Osteoblast (primary cell): ENCODE measurements at regions not wholly inside any gene's neighbourhood (a gene's known extent, or its start where the extent isn't known, plus 50 kb on each side); places are given as distances from the start of the nearest gene placed in this dataset.
"Not testable (repeated sequence)": the region's sequence is repeated elsewhere in the genome, so short reads cannot be mapped to it uniquely, and the experiment has no call there.

Experiments used
- DNase-seq: peaks from one replicate; pipeline ENCODE4 v3.0.0; 2011; ENCODE audit warnings: low spot score, mixed read lengths; ENCODE audit not compliant: insufficient read length; ENCODE audit errors: missing footprints
- H2AFZ ChIP-seq: 2 replicates; pipeline ENCODE4 v1.6.0; 2011; ENCODE audit warnings: mild to moderate bottlenecking, low read length
- H3K27ac ChIP-seq: 2 replicates; pipeline ENCODE4 v1.5.1; 2011; ENCODE audit warnings: mild to moderate bottlenecking, low read depth, low read length, moderate library complexity
- H3K27me3 ChIP-seq: 2 replicates; pipeline ENCODE4 v1.6.0; 2012; ENCODE audit warnings: mild to moderate bottlenecking, control low read depth, inconsistent platforms, low read length, moderate library complexity; ENCODE audit not compliant: insufficient read depth
- H3K36me3 ChIP-seq: 2 replicates; pipeline ENCODE4 v1.5.1; 2011; ENCODE audit warnings: mild to moderate bottlenecking, low read length, control low read depth, moderate library complexity; ENCODE audit not compliant: insufficient read depth
- H3K4me1 ChIP-seq: 2 replicates; pipeline ENCODE4 v1.5.1; 2011; ENCODE audit warnings: mild to moderate bottlenecking, low read length, control low read depth, moderate library complexity; ENCODE audit not compliant: insufficient read depth
- H3K4me2 ChIP-seq: 2 replicates; pipeline ENCODE4 v1.6.0; 2011; ENCODE audit warnings: mild to moderate bottlenecking, low read length; ENCODE audit not compliant: insufficient read depth
- H3K4me3 ChIP-seq: fragments of 200-600 bp; sonication (generic); 3 replicates; pipeline ENCODE4 v1.5.1; 2012; ENCODE audit warnings: mild to moderate bottlenecking, low read length, inconsistent platforms; ENCODE audit not compliant: insufficient read depth
- H3K79me2 ChIP-seq: 2 replicates; pipeline ENCODE4 v1.6.0; 2012; ENCODE audit warnings: mild to moderate bottlenecking, low read length, control low read depth, inconsistent platforms; ENCODE audit not compliant: insufficient read depth
- H3K9me3 ChIP-seq: 2 replicates; pipeline ENCODE4 v1.5.1; 2011; ENCODE audit warnings: low read depth, low read length, control low read depth
- H4K20me1 ChIP-seq: 2 replicates; pipeline ENCODE4 v1.6.0; 2012; ENCODE audit warnings: mild to moderate bottlenecking, low read length, control low read depth; ENCODE audit not compliant: insufficient read depth
- TF ChIP-seq, protein P1 (sequence below): IDR thresholded peaks from 2 replicates; pipeline ENCODE4 v1.5.1; 2011; ENCODE audit warnings: mild to moderate bottlenecking, low read depth, low read length, moderate library complexity; ENCODE audit errors: extremely low read depth

DNA sequence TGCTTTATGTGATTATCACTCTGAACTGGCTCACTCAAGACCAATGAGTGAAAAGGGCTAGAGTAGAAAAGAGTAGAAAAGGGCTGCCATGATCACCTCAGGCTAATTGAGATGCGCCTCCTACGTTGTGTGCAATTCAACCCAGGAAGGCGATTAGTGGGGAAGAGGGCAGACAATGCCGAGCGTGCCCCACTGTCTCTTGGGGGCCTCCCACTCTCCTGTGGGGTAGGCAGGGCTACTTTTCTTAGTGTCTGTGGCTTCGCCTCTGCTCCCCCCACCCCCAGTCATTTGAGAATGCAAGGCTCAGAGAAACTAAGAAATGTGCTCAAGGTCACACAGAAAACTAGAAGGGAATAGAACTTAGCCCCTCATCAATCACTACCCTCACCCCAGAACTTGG lies 57.7 kb upstream of the RASD2 start:
- TF ChIP-seq, protein P1, sequence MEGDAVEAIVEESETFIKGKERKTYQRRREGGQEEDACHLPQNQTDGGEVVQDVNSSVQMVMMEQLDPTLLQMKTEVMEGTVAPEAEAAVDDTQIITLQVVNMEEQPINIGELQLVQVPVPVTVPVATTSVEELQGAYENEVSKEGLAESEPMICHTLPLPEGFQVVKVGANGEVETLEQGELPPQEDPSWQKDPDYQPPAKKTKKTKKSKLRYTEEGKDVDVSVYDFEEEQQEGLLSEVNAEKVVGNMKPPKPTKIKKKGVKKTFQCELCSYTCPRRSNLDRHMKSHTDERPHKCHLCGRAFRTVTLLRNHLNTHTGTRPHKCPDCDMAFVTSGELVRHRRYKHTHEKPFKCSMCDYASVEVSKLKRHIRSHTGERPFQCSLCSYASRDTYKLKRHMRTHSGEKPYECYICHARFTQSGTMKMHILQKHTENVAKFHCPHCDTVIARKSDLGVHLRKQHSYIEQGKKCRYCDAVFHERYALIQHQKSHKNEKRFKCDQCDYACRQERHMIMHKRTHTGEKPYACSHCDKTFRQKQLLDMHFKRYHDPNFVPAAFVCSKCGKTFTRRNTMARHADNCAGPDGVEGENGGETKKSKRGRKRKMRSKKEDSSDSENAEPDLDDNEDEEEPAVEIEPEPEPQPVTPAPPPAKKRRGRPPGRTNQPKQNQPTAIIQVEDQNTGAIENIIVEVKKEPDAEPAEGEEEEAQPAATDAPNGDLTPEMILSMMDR, result no peak
- no peak for DNase-seq

DNA sequence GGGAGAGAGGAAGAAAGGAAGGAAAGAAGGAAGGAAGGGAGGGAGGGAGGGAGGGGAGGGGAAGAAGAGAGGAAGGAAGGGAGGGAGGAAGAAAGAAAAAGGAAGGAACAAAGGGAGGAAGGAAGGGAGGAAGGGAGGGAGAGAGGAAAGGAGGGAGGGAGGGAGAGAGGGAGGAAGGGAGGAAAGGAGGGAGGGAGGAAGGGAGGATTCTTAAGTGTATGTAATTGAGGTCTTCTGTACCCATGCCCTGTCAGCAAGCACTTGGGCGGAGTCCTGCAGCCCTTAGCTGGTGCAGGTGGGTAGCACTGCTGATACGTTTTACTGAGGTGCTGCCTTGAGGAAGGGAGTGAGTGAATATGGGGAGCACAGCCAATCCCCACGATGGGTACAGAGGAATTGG lies 56.9 kb upstream of the RASD2 start:
- Histone ChIP-seq H2AFZ (no peak overlapping the region), H4K20me1 (no peaks in the 10 kb centered on the region), H3K4me3 (no peak overlapping the region), H3K79me2 (no peaks in the 10 kb centered on the region), H3K27ac (no peak overlapping the region), H3K4me1 (peaks cover 10% of the 10 kb centered on the region), H3K27me3 (no peaks in the 10 kb centered on the region), H3K36me3 (no peaks in the 10 kb centered on the region), H3K4me2 (no peak overlapping the region), H3K9me3 (no peaks in the 10 kb centered on the region)
- DNase-seq, result no peak
- TF ChIP-seq, protein P1, result no peak

More for the DNA sequence above, 57.7 kb upstream of the RASD2 start:
- Histone ChIP-seq H3K27me3 (no peaks in the 10 kb centered on the region), H3K4me2 (no peak overlapping the region), H4K20me1 (no peaks in the 10 kb centered on the region), H3K36me3 (no peaks in the 10 kb centered on the region), H3K27ac (no peak overlapping the region), H3K4me1 (peaks cover 14% of the 10 kb centered on the region), H3K9me3 (no peaks in the 10 kb centered on the region), H2AFZ (no peak overlapping the region), H3K4me3 (no peak overlapping the region), H3K79me2 (no peaks in the 10 kb centered on the region)

DNA sequence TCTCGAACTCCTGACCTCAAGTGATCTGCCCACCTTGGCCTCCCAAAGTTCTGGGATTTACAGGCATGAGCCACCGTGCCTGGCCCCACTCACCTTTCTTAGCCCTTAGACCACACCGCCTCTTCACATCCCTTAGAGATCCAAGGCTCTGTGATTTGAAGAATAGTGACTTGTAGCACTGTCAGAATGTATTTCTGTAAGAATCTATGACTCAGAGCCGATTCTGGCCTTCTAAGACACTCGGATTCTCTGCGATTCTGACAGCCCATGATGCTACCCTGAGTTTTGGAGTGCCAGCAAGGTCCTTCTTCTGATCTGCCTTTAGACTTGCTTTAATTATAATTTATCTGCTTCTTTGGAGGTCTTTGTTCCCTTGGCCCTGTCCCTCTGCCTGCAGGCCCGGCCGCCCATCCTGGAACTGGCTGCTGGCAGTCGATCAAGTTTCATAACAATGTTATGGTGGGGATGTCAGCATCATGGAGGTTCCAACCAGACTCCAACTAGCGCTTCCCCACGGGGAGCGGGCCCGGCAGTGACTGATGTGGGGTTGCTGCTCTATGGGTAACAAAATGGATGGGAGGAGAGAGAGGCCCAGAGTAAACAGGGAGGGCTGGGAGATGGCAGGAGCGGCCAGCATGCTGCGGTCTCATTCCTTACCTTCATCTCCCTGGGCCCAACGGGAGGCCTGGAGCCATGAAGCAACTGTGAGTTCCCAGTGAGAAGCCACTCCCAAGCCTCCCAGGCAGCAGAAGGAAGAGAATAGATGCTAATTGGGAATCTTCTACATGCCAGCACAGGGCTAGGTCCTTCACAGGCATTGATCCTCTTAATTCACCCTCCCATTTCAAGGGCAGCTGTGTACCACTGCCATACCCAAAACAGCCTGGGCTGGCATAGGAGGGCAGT lies 55.7 kb upstream of the RASD2 start:
- DNase-seq, result peak; percentile 87
- Histone ChIP-seq H3K27ac (no peak overlapping the region), H3K9me3 (no peaks in the 10 kb centered on the region), H3K79me2 (no peaks in the 10 kb centered on the region), H3K36me3 (no peaks in the 10 kb centered on the region), H4K20me1 (no peaks in the 10 kb centered on the region), H3K4me1 (peaks cover 10% of the 10 kb centered on the region), H3K4me2 (no peak overlapping the region), H2AFZ (no peak overlapping the region), H3K4me3 (no peak overlapping the region), H3K27me3 (no peaks in the 10 kb centered on the region)
- TF ChIP-seq, protein P1, result no peak

DNA sequence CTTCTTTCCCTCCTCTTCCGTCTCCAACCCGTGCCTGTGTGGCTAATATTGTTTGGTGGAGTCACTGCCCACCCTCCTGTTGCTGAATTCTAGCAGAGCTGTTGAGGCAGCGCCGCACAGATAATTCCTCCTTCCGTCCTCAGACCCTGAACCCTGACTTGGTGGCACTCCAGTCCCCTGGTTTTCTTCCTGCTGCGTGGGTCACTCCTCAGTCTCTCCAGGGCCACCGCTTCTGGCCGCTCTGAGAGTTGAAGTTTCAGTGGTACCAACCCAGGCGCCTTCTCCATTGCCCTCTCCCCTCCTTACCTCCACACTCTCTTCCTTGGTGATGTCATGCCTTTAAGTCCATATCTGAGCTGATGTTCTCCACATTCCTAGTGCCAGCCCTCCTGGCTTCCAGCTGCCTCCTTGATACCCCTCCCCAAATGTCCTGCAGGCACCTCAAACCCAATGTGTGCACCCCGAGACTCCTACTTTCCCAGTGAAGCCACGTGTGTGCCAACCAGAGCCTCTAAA lies 54.5 kb upstream of the RASD2 start:
- TF ChIP-seq, protein P1, result no peak
- H2AFZ ChIP-seq, result no peak overlapping the region
- H3K79me2 ChIP-seq, result no peaks in the 10 kb centered on the region
- no peaks in the 10 kb centered on the region for H3K27me3 ChIP-seq
- no peaks in the 10 kb centered on the region for H4K20me1 ChIP-seq
- no peak overlapping the region for H3K4me2 ChIP-seq
- H3K9me3 ChIP-seq, result no peaks in the 10 kb centered on the region
- H3K4me1 ChIP-seq, result peaks cover 5% of the 10 kb centered on the region
- H3K27ac ChIP-seq, result no peak overlapping the region
- peak; percentile 73 for DNase-seq
- H3K4me3 ChIP-seq, result no peak overlapping the region
- H3K36me3 ChIP-seq, result no peaks in the 10 kb centered on the region

DNA sequence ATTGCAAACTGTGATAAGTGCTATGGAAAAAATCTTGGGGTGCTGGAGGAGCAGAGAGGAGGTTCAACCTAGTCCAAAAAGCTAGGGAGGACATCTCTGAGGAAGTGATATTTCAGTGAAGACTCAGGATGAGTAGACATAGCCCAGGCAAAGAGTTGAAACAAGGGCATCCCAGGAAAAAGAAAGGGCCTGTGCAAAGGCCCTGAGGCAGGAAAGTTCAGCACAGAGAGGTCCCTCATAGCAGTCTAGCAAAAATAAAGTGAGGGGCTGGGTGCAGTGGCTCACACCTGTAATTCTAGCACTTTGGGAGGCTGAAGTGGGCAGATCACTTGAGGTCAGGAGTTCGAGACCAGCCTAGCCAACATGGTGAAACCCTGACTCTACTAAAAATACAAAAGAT lies 53.0 kb upstream of the RASD2 start:
- not testable (repeated sequence) for H3K27me3 ChIP-seq, H2AFZ ChIP-seq, H3K4me2 ChIP-seq, H4K20me1 ChIP-seq, H3K9me3 ChIP-seq, H3K27ac ChIP-seq, H3K4me3 ChIP-seq, H3K36me3 ChIP-seq, DNase-seq, H3K79me2 ChIP-seq, H3K4me1 ChIP-seq
